NCI-H187 (cell line): ENCODE measurements at regions not wholly inside any gene's neighbourhood (a gene's known extent, or its start where the extent isn't known, plus 50 kb on each side); places are given as distances from the start of the nearest gene placed in this dataset.

ENCODE experiments used
- DNase-seq, 2 experiments: peaks; one replicate each; lab custom pipeline; 2025; lab: John Stamatoyannopoulos, UW

DNA sequence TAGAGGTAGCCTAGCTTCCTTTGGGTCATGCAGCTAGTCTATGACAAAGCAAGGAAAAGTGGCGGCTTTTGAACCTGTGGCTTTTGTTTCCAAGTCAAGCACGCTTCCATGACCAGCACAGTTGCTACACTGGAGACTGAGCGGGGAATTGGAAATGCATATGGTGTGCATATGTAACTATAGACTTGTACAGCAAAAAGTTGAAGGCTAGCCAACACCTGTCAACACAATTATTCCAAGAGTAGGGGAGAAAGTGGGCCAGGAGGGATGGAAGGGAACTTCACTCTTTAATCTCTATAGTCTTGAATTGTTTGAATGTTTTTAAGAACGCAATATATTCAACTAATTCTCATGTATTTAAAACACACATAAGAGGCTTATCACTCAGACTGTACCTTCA is 218.5 kb upstream of the CADM1 start:
- DNase-seq, result no peak

DNA sequence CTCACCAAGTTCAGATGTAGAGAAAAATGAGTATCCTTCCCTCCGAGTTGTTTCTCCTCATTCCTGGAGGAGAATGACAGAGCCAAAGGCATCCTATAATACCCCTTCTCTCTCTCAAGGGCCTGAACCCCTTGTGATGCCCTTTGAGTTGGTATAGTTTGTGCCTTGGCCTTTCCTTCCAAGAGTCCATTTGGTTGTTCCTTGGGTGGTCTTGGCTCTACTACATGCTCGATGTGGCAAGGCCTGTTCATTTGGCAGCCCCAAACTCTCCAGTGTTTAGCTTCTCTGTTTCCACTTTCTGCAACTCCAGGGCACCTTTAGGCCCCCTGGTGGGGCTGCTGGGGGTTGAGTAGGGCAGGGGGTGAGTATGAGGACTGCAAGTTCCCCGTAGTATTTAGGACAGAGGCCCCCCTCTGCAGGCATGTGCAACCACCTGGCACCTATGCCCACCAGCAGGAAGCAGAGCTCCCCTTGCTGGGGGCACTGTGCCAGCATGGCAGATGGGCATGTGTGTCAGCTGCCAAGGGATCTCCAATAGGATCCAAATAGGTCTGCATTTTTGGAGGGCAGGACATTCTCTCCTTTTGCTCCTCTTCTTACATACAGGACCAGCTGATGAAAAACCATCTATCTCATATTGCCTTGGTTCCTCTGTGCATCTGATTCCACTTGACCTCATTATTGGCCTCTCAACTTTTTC is 217.2 kb upstream of the CADM1 start:
- no peak for DNase-seq

DNA sequence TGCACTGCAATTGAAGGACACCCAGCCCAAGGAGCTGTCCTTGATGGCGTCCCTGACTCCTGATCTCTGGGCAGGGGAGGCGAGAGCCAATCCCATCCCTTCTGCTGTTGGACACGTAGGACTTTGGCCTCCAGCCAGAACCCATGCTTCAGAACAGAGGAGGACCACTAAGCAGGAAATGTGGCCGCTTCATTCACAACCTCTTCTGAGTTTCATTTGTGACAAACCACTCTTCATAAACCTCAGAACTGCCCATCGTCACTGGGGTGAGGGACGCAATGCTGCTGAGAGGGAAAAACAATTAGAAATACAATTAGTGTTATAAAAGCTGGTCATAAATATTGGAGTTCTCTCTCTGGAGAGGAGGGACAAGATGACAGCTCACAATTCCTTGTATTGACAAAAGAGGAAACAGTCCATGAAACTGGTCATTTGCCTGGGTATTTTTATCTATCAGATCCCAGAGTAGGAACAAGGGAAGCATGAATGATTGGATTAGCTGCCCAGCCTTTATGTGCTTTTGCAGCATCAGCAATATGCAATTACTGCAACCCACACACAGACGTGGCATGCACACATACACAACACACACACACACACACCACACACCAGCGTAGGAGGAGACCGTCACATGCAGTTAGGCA is 216.5 kb upstream of the CADM1 start:
- peak; percentile 44 to 51 for DNase-seq

DNA sequence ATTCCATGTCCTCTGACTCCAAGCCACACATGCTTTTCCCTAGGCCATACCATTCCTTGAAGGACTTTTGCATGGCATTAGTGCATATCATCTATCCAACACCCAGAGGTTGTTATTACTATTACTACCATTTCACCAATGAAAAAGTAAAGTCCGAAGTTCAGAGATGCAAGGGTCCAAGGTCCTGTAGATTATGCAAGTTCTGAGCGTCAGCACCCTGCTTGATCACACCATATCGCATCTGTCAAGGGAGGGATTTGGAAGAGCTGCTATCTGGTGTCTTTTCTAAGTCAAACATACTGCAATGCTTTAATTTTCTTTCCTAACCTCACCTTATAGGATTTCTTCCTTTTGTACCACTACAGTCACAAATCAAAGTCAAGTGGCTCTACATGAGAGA is 214.7 kb upstream of the CADM1 start:
- DNase-seq, result no peak

DNA sequence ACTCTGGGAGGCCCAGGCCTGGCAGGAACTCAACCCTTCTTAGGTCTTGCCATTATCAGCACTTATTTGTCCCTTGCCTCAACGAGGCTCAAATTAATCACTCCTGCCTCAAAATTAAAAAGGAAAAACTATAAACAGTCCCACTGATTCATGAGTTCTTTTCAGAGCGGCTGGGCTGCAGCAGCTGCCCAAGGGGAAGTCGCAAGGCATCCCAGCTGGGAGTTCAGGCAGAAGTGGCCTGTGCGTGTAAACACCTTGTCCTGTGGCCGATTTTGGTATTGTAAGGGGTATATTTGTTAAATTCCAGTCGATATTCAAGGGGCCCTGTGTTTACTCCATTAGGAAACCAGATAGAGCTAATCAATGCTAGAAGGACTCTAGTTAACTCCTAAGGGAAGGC is 213.9 kb upstream of the CADM1 start:
- DNase-seq, result no peak

DNA sequence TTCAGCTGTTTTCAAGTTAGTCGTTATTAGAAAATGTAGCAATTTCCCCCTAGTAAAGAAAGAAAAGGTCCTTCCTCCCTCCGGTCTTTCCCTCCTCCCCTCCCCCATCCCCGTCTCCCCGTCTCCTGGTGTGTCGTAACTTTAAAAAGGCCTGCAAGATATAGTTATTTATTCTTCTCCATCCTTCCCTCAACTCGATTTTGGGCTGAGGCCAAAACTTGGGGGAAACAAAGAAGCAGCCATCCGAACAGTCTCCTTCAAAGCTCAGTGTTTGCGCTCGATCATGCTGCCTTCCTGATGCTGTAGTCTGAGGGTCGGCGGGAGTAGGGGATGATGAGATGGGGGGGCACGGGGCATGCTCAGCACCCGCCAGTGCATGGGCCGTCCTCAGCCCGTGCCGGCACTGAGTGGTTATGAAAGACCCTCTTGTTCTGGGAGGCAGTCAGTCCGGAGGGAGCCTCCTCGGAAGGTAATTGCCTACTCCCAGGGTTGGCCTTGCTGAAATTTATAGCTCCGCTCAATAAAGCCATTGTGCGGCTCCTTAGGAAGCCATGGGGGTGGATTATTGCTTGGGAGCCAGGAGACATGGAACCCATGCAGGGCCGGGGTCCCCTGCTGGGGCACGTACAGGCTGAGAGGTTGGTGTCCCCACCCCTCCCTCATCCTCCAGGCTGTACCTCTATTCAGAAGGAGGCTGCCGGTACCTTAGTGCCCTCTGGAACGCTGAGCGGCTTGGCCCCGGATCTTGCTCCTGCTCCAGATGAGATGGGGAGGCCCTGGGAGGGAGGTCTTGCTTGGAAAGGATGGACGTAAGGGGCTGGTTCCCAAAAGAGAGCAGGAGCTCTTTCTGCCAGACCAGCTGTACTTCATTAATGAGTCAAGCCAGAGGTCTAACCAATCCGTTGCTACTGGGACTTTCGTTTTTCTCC is 212.7 kb upstream of the CADM1 start:
- DNase-seq, result no peak

DNA sequence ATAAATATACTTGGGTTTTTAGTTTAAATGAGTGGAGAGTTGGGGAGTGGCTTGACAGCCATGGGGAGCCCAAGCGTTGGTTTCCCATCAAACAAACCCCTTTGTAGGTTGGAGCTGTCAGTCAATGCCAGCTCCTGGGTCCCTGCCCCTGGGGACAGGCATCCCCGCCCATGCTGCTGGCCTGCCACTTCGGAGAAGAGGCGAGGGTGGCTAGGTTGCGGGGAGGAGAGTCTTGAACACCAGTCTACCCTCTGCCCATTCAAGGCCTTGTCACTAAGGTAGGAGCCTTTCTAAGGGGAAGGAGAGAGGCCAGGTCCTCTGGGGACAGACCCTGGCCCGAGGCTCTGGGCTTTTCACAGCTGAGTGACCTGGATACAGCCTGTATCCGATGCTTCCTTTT is 211.9 kb upstream of the CADM1 start:
- DNase-seq, result no peak

DNA sequence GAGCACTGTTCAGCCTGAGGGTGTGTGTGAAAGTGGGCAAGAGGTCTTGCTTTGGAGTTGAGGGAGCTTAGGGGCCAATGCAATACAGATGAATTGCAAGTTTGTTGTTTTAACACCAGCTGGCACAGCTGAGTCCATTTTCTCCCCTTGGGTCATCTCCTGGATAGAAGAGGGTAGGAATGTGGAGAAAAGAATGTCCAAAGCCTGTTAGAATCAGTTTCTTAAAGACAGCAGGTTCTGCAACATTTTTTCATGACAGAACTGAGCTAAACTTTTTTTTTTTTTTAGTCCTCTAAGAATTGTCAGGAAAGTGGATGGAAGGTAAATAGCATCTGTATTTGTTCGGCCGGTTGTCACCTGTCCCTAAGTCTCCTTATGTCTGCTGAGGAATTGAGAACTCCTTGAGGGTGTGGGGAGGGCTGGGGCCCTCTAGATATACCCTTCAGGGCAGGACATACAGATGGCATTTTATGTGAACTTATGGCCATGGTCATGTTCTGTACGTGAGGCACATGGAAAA is 211.1 kb upstream of the CADM1 start:
- DNase-seq, result no peak

DNA sequence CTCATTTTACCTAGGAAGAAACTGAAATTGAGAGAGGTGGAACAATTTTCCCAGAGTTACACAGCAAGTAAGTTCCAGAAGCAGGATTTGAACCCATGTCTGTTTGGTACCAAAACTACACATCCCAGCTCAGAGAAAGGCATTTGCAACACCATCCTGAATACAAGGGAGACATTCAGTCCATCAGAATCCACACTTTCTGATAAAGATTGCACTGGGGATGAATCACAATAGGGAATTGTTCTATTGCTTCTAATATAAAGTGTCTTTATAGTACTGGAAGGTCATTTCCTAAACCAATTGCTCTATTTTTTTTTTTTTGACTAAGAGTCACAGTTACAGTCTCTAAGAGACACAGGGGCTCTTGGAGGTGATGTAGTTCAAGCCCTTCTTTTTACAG is 208.1 kb upstream of the CADM1 start:
- DNase-seq, result no peak

DNA sequence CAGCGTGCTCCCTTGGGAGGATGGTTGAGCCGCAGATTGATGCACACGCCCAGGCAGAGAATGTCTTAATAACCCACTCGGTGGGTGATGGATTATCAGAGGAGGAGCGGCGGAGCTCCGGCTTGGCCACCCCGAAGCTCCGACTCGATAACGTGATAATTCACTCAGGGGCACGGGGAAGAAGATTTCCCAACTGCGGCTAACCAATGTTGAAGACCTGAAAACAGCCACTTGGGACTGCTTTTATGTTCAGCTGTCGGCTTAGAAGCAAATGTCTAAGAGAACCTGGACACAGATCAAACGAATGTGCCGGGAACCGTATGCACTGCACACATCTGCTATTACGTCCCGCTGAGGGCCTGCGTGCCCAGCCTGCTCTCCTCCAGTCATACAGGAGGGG is 206.8 kb upstream of the CADM1 start:
- no peak for DNase-seq

DNA sequence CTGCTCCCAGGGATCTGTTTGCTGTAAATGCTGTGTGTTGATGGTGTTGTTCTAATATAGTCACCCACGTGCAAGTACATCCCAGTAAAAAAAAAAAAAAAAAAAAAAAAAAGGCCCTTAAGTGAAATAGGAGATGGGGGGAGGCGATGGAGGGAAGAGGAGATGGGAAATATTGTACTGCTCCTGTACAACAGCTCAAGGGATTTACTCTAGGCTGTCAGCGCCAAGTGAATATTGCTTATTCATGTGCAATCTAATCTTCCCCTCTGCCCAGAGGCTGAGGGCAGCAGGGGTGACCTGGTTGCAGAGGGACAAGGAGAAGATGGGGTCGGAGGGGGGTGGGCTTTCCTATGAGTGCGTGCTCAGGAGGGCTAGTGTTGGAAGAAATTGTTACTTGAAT is 206.2 kb upstream of the CADM1 start:
- DNase-seq, result no peak

DNA sequence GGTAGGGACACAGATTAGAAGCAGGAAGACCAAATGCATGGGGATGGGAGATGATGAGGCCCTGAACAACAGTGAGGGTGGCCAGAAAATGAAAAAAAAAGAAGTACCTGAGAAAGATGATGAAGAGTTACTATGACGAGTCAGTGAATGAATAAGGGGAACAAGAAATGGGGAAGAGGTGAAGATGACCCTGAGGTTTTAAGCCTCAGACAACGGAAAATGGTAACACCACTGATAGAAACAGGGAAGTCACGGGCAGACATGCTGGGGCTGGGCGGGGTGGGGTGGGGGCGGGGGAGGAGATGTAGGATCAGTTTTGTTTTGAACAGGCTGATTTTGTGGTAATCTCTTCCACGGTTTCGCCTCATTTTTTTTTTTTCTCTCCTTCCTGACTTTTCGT is 205.1 kb upstream of the CADM1 start:
- DNase-seq, result no peak

DNA sequence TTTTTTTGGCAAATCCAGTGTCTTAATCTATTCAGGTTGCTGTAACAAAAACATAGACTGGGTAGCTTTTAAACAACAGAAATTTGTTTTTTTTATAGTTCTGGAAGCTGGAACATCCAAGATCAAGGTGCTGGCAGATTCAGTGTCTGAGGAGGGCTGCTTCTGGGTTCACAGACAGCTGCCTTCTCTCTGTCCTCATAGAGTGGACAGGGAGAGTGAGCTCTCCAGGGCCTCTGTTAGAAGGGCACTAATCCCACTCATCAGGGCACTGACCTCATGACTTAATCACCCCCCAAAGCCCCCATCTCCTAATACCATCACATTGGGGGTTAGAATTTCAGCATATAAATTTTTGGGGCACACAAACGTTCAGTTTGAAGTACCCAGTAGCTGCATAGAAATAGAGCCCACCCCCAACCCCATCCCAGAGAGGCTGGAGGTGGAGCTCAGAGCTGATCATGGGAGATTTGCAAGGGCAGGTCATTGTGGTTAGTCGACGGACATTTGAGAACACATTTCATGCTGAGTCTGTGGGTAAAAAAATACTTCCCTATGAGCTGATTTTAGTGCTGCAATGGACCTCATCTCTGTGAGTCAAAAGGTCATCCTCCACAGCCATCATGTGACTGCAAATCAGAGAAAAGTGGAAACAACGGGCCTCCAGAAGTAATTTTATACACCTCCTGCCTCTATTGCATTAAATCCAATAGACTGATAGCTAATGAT is 203.1 kb upstream of the CADM1 start:
- DNase-seq, result no peak

DNA sequence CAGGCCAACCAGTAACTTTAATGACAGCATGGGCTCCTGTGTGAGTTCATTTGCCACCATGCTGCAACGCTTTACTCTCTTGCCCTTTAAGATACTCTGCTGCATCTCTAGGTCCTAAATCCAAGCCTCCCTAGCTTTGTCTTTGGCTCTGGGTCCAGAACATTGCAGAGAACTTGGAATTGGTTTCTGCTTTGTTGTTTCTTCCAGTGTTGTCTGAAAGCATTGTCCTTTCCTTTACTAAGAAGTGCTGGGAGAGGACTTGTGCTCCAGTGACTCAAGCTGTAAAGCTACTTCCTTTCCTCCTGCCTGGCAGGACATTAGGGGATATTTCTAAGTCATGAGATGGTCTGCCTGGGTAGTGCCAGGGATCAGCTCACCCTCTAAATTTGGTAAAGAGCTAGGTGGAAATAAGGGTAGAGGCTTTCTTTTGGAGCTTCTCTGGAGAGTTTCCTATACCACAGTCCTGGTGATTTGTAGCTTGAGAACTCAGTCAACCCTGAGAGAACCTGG is 202.5 kb upstream of the CADM1 start:
- no peak for DNase-seq

DNA sequence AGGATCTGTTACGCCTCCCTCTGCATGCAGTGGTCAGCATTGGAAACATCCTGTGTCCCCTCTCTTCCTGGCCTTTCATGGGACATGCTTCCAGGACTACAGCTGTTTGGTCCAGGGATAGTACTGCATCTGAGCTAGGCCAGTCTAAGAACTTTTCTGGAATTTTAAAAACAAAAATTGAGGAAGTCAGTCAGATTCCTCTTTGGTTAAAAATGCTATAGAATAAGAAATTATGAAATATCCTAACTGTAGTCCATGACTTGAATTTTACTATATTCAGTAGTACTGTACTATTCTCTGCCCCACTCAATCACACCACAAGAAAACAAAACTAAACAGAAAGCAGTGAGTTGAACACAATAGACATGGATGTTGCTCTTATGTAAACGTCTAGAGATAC is 201.0 kb upstream of the CADM1 start:
- DNase-seq, result no peak

DNA sequence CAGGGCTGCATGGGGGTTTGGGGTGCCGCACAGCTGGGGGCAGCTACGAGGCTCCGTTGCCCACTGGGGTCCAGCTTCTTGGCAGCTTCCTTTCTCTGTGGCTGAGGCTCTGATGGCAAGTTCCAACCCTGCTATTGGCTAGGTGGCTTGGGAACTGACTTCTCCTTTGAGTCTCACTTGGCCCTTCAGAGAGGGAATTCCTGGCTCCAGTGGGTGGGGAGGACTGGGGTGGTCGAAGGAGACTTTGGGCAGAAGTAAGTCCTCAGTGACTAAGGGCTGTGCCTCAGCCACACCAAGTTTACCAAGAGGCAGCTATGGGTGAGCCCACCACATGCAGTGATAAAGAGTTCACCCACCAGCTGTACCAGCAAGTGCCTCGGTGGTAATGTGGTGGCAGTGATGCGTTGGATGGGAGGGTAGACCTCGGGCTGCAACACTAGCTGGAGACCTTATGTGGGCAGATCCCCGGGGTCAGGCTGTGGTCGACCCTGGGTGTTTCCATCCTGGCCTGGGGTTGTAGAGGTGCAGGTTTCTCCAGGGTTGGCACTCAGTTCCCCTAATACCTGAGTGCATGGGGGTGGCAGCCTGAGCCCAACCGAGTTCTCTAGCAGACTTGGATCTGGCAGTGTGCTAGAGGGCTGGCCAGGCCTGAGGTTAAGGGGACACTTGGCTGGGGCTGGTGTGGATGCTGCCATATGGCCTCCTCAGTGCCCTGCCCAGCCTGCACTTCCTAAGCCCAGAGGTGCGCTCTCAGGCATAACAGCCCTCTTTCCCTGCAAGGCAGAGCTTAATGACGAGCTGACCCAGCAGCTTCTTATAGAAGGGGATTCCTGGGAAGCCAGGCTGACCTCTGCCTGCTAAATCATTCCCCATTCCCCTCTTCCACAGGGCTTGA is 197.0 kb upstream of the CADM1 start:
- no peak for DNase-seq

DNA sequence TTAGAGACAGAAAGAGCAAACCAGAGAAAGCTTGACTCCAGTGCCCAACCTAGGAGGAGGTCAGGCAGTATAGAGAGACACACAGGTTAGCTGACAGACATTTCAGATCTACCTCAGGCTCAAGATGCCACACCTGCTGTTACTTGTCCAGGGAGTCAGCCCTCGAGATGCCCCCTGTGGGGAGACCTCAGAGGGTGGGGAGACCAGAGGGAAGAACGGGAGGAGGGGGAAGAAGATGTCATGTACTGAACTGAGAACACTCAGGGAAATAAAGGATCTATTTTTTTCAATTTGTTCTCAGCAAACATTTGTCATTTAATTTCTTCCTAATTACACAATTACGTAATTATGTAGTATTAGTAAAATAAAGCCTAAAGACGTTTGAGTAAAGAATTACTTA is 196.3 kb upstream of the CADM1 start:
- no peak for DNase-seq

DNA sequence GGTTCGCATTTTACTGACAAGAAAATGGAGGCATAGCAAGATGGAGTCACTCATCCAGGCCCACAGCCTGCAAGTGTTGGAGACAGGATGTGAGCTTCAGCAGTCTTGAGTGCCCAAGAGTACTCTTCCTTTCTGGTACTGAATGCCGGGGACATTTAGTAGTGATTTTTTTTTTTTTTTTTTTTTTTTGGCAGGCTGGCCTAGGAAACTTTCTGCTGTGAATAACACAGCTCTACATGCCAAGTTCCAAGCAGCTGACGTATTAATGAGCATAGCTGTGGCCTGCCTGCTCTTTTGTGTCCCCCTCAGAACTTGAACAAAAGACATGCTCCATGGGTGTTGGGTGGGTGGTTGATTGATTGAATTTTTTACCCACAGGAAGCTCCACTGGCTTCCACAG is 195.5 kb upstream of the CADM1 start:
- DNase-seq, result no peak

DNA sequence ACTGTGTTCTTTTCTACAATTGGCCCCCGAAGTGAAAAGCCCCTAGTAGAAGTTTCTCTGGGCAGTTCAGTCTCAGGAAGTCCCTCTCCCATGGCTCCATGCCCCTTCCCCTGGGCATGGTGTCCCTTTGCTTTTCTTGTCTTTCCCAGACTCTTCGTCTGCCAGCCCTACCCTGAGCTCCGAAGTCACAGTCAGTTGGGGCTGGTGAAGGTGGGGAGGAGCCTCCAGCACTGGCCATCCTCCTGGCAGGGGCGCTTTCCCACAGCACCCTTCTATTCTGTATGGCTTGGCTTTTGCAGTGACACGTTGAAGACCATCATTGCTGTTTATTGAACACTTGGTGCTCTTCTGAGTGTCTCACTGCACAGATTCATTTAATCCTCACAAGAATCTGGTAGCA is 195.1 kb upstream of the CADM1 start:
- no peak for DNase-seq

DNA sequence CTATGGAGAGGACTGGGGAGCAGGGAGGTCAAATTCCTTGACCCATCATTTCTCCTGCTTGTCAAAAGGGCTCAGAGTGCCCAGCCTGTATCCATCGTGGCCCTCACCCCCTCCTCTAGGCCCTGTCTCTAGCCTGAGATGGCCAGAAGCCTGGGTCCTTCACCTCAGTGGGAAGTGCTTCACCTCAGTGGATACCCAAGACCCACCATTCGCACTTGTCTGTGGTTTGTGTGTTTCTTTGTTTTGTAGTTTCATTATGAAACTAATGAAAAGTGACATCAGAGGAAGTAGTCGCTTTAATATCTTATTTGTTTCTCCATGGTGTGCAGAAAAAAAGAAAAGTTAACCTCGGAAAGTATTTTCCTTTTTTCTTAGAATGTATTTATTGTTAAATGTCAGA is 194.0 kb upstream of the CADM1 start:
- DNase-seq, result no peak

DNA sequence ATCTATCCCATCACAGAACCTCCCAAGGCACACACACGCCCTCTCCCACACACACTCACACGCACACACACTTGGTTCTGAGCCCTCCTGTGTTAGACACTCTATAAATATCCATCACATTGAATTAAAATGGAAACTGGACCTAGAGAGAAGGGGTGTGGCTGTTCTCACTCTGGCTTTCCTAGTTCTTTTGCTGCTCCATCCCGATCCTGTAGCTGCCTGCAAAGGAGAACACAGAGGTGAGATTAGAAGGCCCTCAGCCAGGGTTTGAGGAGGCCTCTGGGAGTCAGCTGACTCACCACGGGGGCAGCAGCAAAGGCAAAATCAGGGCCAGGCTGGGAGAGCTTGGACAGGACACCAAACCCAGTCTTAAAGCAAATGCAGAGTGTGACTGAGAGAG is 192.3 kb upstream of the CADM1 start:
- DNase-seq, result no peak
